HepG2 (cell line): ENCODE measurements at regions not wholly inside any gene's neighbourhood (a gene's known extent, or its start where the extent isn't known, plus 50 kb on each side); places are given as distances from the start of the nearest gene placed in this dataset.

Source experiments
- ATAC-seq: fragments of 200-7000 bp; cut with Tn5 transposase; 3 replicates; pipeline ENCODE4 v1.9.1; 2020; ENCODE audit warnings: mild to moderate bottlenecking, moderate library complexity
- BruUV-seq: library from RNA; stranded (reverse); fragments of 400-500 nt; replicated peaks from 2 replicates; lab custom pipeline; 2021; lab: Mats Ljungman, UMichigan
- CTCF ChIA-PET: fragments of 300-600 bp; formaldehyde crosslinking; extraction: SDS; loops from one replicate; lab custom pipeline; 2021; ENCODE audit warnings: low total read pairs, inconsistent platforms, low intra/inter-chr PET ratio; lab: Yijun Ruan, JAX
- POLR2A ChIA-PET: fragments of 350-600 bp; sonication (Branson Sonifier 250); formaldehyde crosslinking; loops from one replicate; lab custom pipeline; 2020; ENCODE audit warnings: antibody characterized with exemption, inconsistent platforms; lab: Yijun Ruan, JAX
- DNase-seq: peaks from one replicate; pipeline ENCODE4 v3.0.0-alpha.2; 2015; ENCODE audit warnings: low spot score
- FAIRE-seq: peaks from 3 replicates; lab custom pipeline; 2011; peaks lifted over from hg19 to GRCh38; lab: Jason Lieb, UNC
- H2AFZ ChIP-seq: one replicate; pipeline ENCODE4 v1.6.1; 2011; ENCODE audit warnings: low read length, inconsistent platforms
- H3K27ac ChIP-seq: fragments of 300-600 bp; 3 replicates; pipeline ENCODE4 v1.8.0; 2011; ENCODE audit warnings: mixed run types, mild to moderate bottlenecking, mixed read lengths, low read length, inconsistent platforms; ENCODE audit not compliant: insufficient read depth; ENCODE audit errors: extremely low read length
- H3K27me3 ChIP-seq, 2 experiments: fragments of 200-600 bp in 1 of 2; 2 replicates in 1 of 2; 3 replicates in 1 of 2; pipeline versions ENCODE4 v1.6.0 to v1.8.0; 2011; ENCODE audit warnings: low read length in 2 of 2, mild to moderate bottlenecking in 2 of 2, moderate library complexity in 2 of 2, inconsistent platforms in 1 of 2; ENCODE audit not compliant: insufficient read depth in 2 of 2, control insufficient read depth in 1 of 2
- H3K36me3 ChIP-seq, 2 experiments: fragments of 200-600 bp in 1 of 2; replicated peaks in 1 of 2; 2 replicates in 1 of 2; 3 replicates in 1 of 2; pipeline versions ENCODE4 v1.5.1 to v1.8.0; 2011; ENCODE audit warnings: low read length in 2 of 2, inconsistent platforms in 1 of 2; ENCODE audit not compliant: insufficient read depth in 2 of 2, control insufficient read depth in 1 of 2
- H3K4me1 ChIP-seq: 2 replicates; pipeline ENCODE4 v1.5.1; 2012; ENCODE audit warnings: low read length, inconsistent platforms; ENCODE audit not compliant: insufficient read depth
- H3K4me2 ChIP-seq: 2 replicates; pipeline ENCODE4 v1.6.0; 2011; ENCODE audit warnings: low read depth, low read length, inconsistent platforms
- H3K4me3 ChIP-seq, 3 experiments: fragments of 200-600 bp in 1 of 3; sonication (generic), shearing (Covaris generic) in 1 of 3; replicated peaks in 1 of 3; 2 replicates each; pipeline ENCODE4 v1.5.1; 2011 to 2016; ENCODE audit warnings: low read length in 3 of 3, inconsistent platforms in 2 of 3, low read depth in 2 of 3, mild to moderate bottlenecking in 2 of 3, control low read depth in 1 of 3, mixed read lengths in 1 of 3; ENCODE audit not compliant: insufficient read depth in 1 of 3
- H3K79me2 ChIP-seq: one replicate; pipeline ENCODE4 v1.6.1; 2011; ENCODE audit warnings: low read length, inconsistent platforms; ENCODE audit not compliant: insufficient read depth
- H3K9ac ChIP-seq: 2 replicates; pipeline ENCODE4 v1.6.0; 2011; ENCODE audit warnings: mild to moderate bottlenecking, low read depth, low read length, inconsistent platforms; ENCODE audit not compliant: insufficient read depth
- H3K9me3 ChIP-seq: 2 replicates; pipeline ENCODE4 v1.5.1; 2012; ENCODE audit warnings: mild to moderate bottlenecking, low read length
- H4K20me1 ChIP-seq: 2 replicates; pipeline ENCODE4 v1.6.0; 2011; ENCODE audit warnings: inconsistent platforms, mild to moderate bottlenecking, low read length, moderate library complexity; ENCODE audit not compliant: insufficient read depth
- CCDC6 ChIP-seq: sonication (generic); formaldehyde crosslinking; IDR thresholded peaks from 2 replicates; pipeline ENCODE4 v1.8.1; 2022; ENCODE audit warnings: mild to moderate bottlenecking, missing genetic modification reagents, moderate library complexity
- GATA4 ChIP-seq: sonication (generic); IDR thresholded peaks from 2 replicates; pipeline ENCODE4 v1.6.1; 2016; ENCODE audit warnings: antibody characterized with exemption, low read depth, borderline replicate concordance
- KLF6 ChIP-seq: IDR thresholded peaks from 2 replicates; pipeline ENCODE4 v1.8.0; 2016; ENCODE audit warnings: missing biosample characterization, missing genetic modification reagents
- MIXL1 ChIP-seq: IDR thresholded peaks from 2 replicates; pipeline ENCODE4 v1.6.1; 2016
- MXI1 ChIP-seq: IDR thresholded peaks from 3 replicates; pipeline ENCODE4 v1.6.1; 2012; ENCODE audit warnings: low read depth, low read length, inconsistent platforms, borderline replicate concordance
- NCOA2 ChIP-seq: sonication (generic); formaldehyde crosslinking; IDR thresholded peaks from 2 replicates; pipeline ENCODE4 v1.8.0; 2022; ENCODE audit warnings: inconsistent platforms
- NR3C1 ChIP-seq: sonication (generic); formaldehyde crosslinking; IDR thresholded peaks from 2 replicates; pipeline ENCODE4 v1.4.0; 2020; ENCODE audit warnings: missing genetic modification reagents
- YEATS2 ChIP-seq: sonication (generic); formaldehyde crosslinking; IDR thresholded peaks from 2 replicates; pipeline ENCODE4 v1.4.0; 2020; ENCODE audit warnings: missing genetic modification reagents, borderline replicate concordance
- ZNF282 ChIP-seq: fragments of 450-650 bp; IDR thresholded peaks from 2 replicates; pipeline ENCODE4 v1.6.1; 2018; ENCODE audit not compliant: partially characterized antibody
- ZNF577 ChIP-seq: sonication (generic); formaldehyde crosslinking; IDR thresholded peaks from 2 replicates; pipeline ENCODE4 v1.4.0; 2020; ENCODE audit warnings: mild to moderate bottlenecking, low read depth, missing genetic modification reagents, borderline replicate concordance
- ZNF652 ChIP-seq: IDR thresholded peaks from 2 replicates; pipeline ENCODE4 v1.6.1; 2016; ENCODE audit warnings: low read depth, borderline replicate concordance
- ZNF768 ChIP-seq: sonication (generic); formaldehyde crosslinking; IDR thresholded peaks from 2 replicates; pipeline ENCODE4 v1.4.0; 2020; ENCODE audit warnings: missing genetic modification reagents
- WGBS: methylation state at CpG from one replicate; pipeline ENCODE4 v1.1.6; 2017; ENCODE audit warnings: low lambda C conversion rate; 5-methylcytosine and 5-hydroxymethylcytosine counted together
- in situ Hi-C: cut with HindIII; loops from 2 replicates; pipeline ENCODE4 v1.10.0; 2017; ENCODE audit warnings: low pct_unique_long_range_greater_than_20kb; ENCODE audit not compliant: extremely low pct_ligation_motif_present
- intact Hi-C: fragments of 100-400 bp; cut with micrococcal nuclease; formaldehyde crosslinking; loops from one replicate; pipeline ENCODE4 v1.10.0; 2022; ENCODE audit not compliant: unreplicated experiment
- TF ChIP-seq, protein P1 (sequence below): sonication (generic); formaldehyde crosslinking; IDR thresholded peaks from 2 replicates; pipeline ENCODE4 v1.4.0; 2020; ENCODE audit warnings: mild to moderate bottlenecking, missing genetic modification reagents

GRCh38 chr12:77777274-77777673, 53.4 kb upstream of the NAV3 start:
- WGBS: 26% methylated on average over 1 of the region's 1 CpG
- in situ Hi-C loops (no loop called here), intact Hi-C loops (no loop called here)
- Histone ChIP-seq H3K4me2 (no peak overlapping the region), H3K36me3 (no peaks in the 10 kb centered on the region), H4K20me1 (no peaks in the 10 kb centered on the region), H2AFZ (no peak overlapping the region), H3K9ac (no peak overlapping the region), H3K9me3 (no peaks in the 10 kb centered on the region), H3K27ac (no peak overlapping the region), H3K4me3 (no peak overlapping the region), H3K27me3 (no peaks in the 10 kb centered on the region), H3K4me1 (no peaks in the 10 kb centered on the region), H3K79me2 (no peaks in the 10 kb centered on the region)
- POLR2A ChIA-PET: no interaction called here
- CTCF ChIA-PET: no interaction called here
- DNase-seq (no peak), ATAC-seq (no peak), FAIRE-seq (no peak)
- BruUV-seq: no TSS peak
- TF ChIP-seq CCDC6 (no peak), NCOA2 (CRISPR knock-in tag) (no peak), NR3C1 (CRISPR knock-in tag) (no peak), MXI1 (no peak), ZNF577 (CRISPR knock-in tag) (no peak), KLF6 (no peak), MIXL1 (CRISPR knock-in tag) (no peak), ZNF282 (no peak), GATA4 (no peak), YEATS2 (CRISPR knock-in tag) (no peak), ZNF768 (CRISPR knock-in tag) (no peak), ZNF652 (CRISPR knock-in tag) (no peak)
- TF ChIP-seq, protein P1, sequence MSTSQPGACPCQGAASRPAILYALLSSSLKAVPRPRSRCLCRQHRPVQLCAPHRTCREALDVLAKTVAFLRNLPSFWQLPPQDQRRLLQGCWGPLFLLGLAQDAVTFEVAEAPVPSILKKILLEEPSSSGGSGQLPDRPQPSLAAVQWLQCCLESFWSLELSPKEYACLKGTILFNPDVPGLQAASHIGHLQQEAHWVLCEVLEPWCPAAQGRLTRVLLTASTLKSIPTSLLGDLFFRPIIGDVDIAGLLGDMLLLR (CRISPR knock-in tag): no peak
